ENCODE measurements at regions not wholly inside any gene's neighbourhood (a gene's known extent, or its start where the extent isn't known, plus 50 kb on each side); places are given as distances from the start of the nearest gene placed in this dataset.
"Not testable (repeated sequence)": the region's sequence is repeated elsewhere in the genome, so short reads cannot be mapped to it uniquely, and the experiment has no call there.

- H3K27me3 ChIP-seq; H3K36me3 ChIP-seq; DNase-seq; H3K4me1 ChIP-seq; H3K9me3 ChIP-seq; H3K4me3 ChIP-seq; intact Hi-C loops (cut with DNase I); H3K27ac ChIP-seq: not testable (repeated sequence)
- peak in 3 of 4 donors; percentile 56 to 79 (median 70) for ATAC-seq
- WGBS, 4 donors = no CpG with 5 or more reads among the region's 9 CpGs
Measured at GRCh38 chr16:15234702-15235101, 140.6 kb upstream of the RRN3 start.

DNA sequence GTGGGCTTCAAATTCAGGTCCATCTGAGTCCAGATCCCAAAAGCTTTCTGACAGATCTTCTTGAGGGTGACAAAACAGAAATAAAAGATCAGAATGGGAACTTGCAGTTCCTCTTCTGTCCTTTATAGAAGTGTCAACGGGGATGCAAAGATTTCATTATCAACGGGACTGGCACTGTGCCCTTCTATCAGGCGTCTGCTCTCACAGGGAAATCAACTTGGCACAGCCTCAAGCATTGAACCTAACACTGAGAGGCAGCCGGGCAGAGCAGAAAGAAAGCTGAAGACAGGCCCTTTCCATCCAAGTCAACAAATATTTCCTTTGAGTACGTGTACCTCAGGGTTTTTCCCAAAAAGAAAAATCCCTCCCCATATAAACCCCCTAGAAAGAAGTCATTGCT is 136.4 kb upstream of the RRN3 start:
- H3K27ac ChIP-seq; H3K9me3 ChIP-seq; H3K36me3 ChIP-seq; H3K4me3 ChIP-seq; intact Hi-C loops (cut with DNase I); H3K4me1 ChIP-seq; H3K27me3 ChIP-seq; DNase-seq: not testable (repeated sequence)
- 20% methylated on average over 1 of the region's 5 CpGs; no CpG with 5 or more reads in 3 of the 4 donors for WGBS, 4 donors
- peak; percentile 35 to 74 (median 65) for ATAC-seq

DNA sequence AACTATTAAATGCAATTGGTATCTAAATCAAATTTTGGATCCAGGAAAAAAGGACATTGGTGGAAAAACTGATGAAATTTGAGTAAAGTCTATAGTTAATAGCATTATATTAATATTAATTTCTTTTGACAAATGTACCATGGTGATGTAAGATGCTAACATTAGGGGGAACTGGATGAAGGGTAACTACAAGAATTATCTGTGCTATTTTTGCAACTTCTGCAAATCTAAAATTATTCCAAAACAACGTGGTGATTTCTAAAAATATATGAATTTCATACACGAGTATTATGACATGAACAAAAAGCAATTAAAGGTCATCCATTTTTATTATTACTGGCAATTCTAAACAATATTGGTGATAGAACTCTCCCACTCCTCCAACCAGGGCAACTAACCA is 135.6 kb upstream of the RRN3 start:
- H3K4me3 ChIP-seq; H3K27ac ChIP-seq; DNase-seq; H3K36me3 ChIP-seq; ATAC-seq; H3K4me1 ChIP-seq; H3K9me3 ChIP-seq; H3K27me3 ChIP-seq; intact Hi-C loops (cut with DNase I): not testable (repeated sequence)
- WGBS, 4 donors = 54 to 65% (median 58%) methylated on average over 2 of the region's 2 CpGs

DNA sequence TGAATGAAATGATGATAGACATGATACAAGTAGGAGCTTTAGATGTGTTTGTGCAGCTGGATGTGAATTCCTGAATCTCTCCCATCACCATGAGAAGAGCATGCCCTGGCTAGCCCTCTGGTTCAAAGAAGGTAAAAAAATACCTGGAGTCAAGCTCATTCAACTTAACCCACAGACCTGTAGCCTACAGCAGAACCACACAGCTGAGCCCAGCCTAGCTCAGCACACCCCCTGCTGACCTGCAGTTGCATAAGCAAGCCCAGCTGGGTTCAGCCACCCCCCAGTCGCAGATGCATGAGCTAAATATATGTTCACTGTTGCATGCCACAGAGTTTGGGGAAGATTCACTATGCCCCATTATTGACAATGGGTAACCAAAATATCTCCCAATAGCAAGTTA is 130.6 kb upstream of the RRN3 start:
- H3K4me3 ChIP-seq; intact Hi-C loops (cut with DNase I); ATAC-seq; H3K27ac ChIP-seq; H3K9me3 ChIP-seq; DNase-seq; H3K36me3 ChIP-seq; H3K4me1 ChIP-seq: not testable (repeated sequence)
- peaks cover 0 to 12% (median 0%) of the 10 kb centered on the region in 9 donors for H3K27me3 ChIP-seq
- WGBS, 4 donors = no CpG with 5 or more reads among the region's 1 CpG

DNA sequence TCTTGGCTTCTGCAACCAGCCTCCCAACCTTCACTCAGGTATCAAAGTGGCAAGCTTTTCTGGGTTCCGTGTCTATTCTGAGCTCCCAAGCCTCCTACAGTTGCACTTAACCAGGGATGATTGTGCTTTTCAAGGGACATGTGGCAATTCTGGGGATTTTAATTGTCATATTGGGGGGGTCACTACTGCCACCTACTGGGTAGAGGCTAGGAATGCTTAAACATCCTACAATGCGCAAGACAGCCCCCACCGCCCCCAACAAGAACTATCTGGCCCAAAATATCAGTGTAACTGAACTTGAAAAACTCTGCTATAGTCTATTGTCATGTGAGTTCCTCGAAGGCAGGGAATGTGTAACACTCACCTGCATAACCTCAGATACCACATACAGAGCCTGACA is 129.3 kb upstream of the RRN3 start:
- WGBS, 4 donors = 57 to 83% (median 63%) methylated on average over 1 of the region's 4 CpGs; no CpG with 5 or more reads in 1 of the 4 donors
- H3K4me1 ChIP-seq; H3K27me3 ChIP-seq; intact Hi-C loops (cut with DNase I); H3K4me3 ChIP-seq; H3K9me3 ChIP-seq; H3K36me3 ChIP-seq; DNase-seq; ATAC-seq; H3K27ac ChIP-seq: not testable (repeated sequence)

DNA sequence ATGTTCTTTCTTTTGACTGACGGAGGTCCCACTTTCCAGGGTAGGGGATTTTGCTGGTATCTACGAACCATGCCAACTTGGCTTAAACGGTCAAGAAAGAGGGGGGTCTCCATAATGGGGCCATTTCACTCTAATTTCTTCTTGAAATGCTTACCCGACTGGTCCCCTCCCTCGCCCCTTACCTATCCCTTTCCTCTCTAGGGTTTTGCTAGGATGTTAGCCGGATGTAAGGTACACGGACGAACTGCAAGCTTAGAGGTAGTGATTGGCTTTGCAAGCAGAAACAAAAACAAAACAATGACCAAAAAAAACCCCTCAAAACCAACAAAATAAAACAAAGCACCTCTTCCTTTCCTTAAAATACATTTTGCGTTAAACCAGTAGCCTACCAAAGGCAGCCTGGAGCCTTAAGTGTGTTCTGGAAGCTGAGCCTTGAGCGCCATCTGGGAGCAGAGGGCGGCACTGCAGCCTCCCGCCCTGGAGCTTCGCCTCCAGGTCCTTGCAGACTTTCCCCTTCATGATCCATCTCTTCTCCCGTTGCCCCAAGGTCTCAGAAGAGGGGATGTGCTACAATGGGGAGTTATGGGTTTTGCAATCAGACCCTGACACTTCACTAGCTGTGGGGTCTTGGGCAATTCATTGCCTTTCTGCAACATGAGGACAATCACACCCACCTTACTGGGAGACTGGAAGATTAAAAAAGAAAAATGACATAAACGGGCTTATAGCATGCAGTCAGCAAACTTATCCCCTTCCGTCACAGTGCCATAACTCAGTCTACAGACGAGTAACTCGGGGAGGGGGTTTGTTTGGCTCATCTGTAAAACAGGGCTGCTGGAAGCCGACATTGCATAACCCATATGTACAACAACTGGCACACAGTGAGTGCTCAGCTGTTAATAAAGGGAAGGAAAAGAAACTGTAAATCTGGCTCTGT is 125.9 kb upstream of the RRN3 start:
- H3K4me1 ChIP-seq; H3K27ac ChIP-seq; H3K9me3 ChIP-seq; DNase-seq; H3K36me3 ChIP-seq; H3K27me3 ChIP-seq; intact Hi-C loops (cut with DNase I); H3K4me3 ChIP-seq: not testable (repeated sequence)
- peak; percentile 68 to 83 (median 74) for TF ChIP-seq CTCF (IDR thresholded peaks at IDR 0.05)
- WGBS, 4 donors = 19 to 36% (median 22%) methylated on average over 8 to 10 of the region's 19 CpGs
- peak; percentile 43 to 83 (median 77) for ATAC-seq

GRCh38 chr16:15218856-15219500 is 124.9 kb upstream of the RRN3 start:
- H3K9me3 ChIP-seq; H3K36me3 ChIP-seq; H3K27me3 ChIP-seq; H3K4me3 ChIP-seq; H3K27ac ChIP-seq; DNase-seq; H3K4me1 ChIP-seq; intact Hi-C loops (cut with DNase I); ATAC-seq: not testable (repeated sequence)
- WGBS, 4 donors = 85 to 92% (median 88%) methylated on average over 7 to 8 of the region's 9 CpGs

- WGBS, 4 donors = 72 to 79% (median 75%) methylated on average over 6 to 7 of the region's 10 CpGs
- H3K4me3 ChIP-seq; H3K4me1 ChIP-seq; intact Hi-C loops (cut with DNase I); DNase-seq; H3K9me3 ChIP-seq; H3K36me3 ChIP-seq; H3K27ac ChIP-seq; H3K27me3 ChIP-seq: not testable (repeated sequence)
- ATAC-seq = peak in 1 of 4 donors; percentile 34
Measured at GRCh38 chr16:15207202-15207981, 113.3 kb upstream of the RRN3 start.

- H3K36me3 ChIP-seq; H3K4me3 ChIP-seq; intact Hi-C loops (cut with DNase I); DNase-seq; H3K27me3 ChIP-seq; H3K27ac ChIP-seq; H3K4me1 ChIP-seq; H3K9me3 ChIP-seq: not testable (repeated sequence)
- 8 to 37% (median 20%) methylated on average over 5 to 8 of the region's 9 CpGs for WGBS, 4 donors
- peak in 1 of 4 donors; percentile 59 for ATAC-seq
Measured at GRCh38 chr16:15206439-15206838, 112.4 kb upstream of the RRN3 start.
